Prostate gland (tissue), 2 donors: ENCODE measurements at regions not wholly inside any gene's neighbourhood (a gene's known extent, or its start where the extent isn't known, plus 50 kb on each side); places are given as distances from the start of the nearest gene placed in this dataset.
"Not testable (repeated sequence)": the region's sequence is repeated elsewhere in the genome, so short reads cannot be mapped to it uniquely, and the experiment has no call there.

ENCODE experiments used
- DNase-seq: peaks from one replicate; pipeline ENCODE4 v3.0.0-alpha.2; 2019; ENCODE audit warnings: low spot score
- H3K27ac ChIP-seq, 2 donors: fragments of 200-600 bp; sonication (generic); 2 replicates each; pipeline ENCODE4 v1.5.1; 2017 to 2019
- H3K27me3 ChIP-seq: fragments of 200-600 bp; sonication (generic); replicated peaks from 2 replicates; pipeline ENCODE4 v1.5.1; 2019; ENCODE audit not compliant: insufficient read depth
- H3K36me3 ChIP-seq, 2 donors: fragments of 200-600 bp; sonication (generic); 1 replicate in 1 of 2; 2 replicates in 1 of 2; pipeline versions ENCODE4 v1.5.1 to v1.8.1; 2017 to 2019
- H3K4me1 ChIP-seq: fragments of 200-600 bp; sonication (generic); replicated peaks from 2 replicates; pipeline ENCODE4 v1.5.1; 2019
- H3K4me3 ChIP-seq, 2 donors: fragments of 200-600 bp; sonication (generic); 2 replicates each; pipeline ENCODE4 v1.5.1; 2017 to 2019
- H3K9me3 ChIP-seq: fragments of 200-600 bp; sonication (generic); 2 replicates; pipeline ENCODE4 v1.5.1; 2017
- CTCF ChIP-seq, 4 experiments: fragments of 200-600 bp in 2 of 4; fragments of 450-650 bp in 2 of 4; sonication (generic) in 2 of 4; IDR thresholded peaks; 1 replicate in 3 of 4; 2 replicates in 1 of 4; pipeline ENCODE4 v1.5.1; 2016 to 2019; ENCODE audit warnings: antibody characterized with exemption in 4 of 4, mild to moderate bottlenecking in 2 of 4, moderate library complexity in 2 of 4
- POLR2A ChIP-seq: fragments of 450-650 bp; IDR thresholded peaks from one replicate; pipeline ENCODE4 v1.6.1; 2016; ENCODE audit warnings: antibody characterized with exemption, mild to moderate bottlenecking
- POLR2AphosphoS5 ChIP-seq: sonication (generic); formaldehyde crosslinking; IDR thresholded peaks from one replicate; pipeline ENCODE4 v1.6.1; 2017; ENCODE audit warnings: antibody characterized with exemption
- WGBS: methylation state at CpG from one replicate; pipeline ENCODE4 v1.1.5; 2018; 5-methylcytosine and 5-hydroxymethylcytosine counted together
- intact Hi-C: fragments of 100-400 bp; cut with DNase I; formaldehyde crosslinking; loops from one replicate; pipeline ENCODE4 v1.14.2; 2022

DNA sequence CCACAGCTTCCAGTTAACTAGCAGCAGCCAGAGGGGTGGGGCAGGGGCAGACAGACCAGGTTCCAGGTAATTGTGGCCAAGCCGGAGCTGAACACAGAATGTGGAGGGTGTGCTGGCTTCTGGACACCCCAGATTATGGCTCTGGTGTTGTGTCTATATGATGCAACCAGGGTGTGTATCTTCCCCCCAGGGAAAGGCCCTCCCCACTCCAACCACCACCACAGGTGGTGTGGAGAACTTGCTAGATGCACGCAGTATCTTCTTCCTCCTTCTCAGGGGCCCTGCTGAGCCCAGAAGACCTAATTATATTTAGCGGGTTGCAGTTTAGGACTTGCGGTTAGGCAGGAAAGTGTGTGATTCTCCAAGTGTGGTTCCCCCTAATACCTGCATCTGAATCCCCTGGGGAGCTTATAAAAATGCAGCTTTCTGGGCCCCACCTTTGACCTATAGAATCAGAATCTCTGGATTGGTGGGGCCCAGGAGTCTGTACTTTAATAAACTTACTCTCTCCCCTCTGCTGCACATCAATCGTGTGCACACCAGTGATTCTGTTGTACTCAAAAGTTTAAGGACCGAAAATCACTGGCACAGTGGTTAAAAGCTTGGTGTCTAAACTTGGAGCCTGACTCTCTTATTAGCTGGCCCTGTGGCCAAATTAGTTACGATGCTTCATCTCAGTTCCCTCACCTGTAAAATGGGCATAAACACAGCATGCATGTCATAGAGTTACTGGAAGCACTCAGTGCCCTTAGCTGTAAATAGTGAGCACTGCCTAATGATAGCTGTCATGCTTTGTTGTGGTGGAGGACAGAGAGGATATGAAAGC, 379.1 kb upstream of the PROK2 start:
- no peak for DNase-seq
- no peaks in the 10 kb centered on the region for H3K9me3 ChIP-seq
- no peaks in the 10 kb centered on the region for H3K36me3 ChIP-seq
- H3K27ac ChIP-seq = no peak overlapping the region
- H3K4me3 ChIP-seq = no peak overlapping the region
- no peaks in the 10 kb centered on the region for H3K27me3 ChIP-seq
- WGBS = 87% methylated on average over 7 of the region's 7 CpGs
- intact Hi-C loops = no loop called here
- no peaks in the 10 kb centered on the region for H3K4me1 ChIP-seq
- TF ChIP-seq CTCF (IDR thresholded peaks at IDR 0.05) (no peak), POLR2AphosphoS5 (no peak), POLR2A (no peak)

DNA sequence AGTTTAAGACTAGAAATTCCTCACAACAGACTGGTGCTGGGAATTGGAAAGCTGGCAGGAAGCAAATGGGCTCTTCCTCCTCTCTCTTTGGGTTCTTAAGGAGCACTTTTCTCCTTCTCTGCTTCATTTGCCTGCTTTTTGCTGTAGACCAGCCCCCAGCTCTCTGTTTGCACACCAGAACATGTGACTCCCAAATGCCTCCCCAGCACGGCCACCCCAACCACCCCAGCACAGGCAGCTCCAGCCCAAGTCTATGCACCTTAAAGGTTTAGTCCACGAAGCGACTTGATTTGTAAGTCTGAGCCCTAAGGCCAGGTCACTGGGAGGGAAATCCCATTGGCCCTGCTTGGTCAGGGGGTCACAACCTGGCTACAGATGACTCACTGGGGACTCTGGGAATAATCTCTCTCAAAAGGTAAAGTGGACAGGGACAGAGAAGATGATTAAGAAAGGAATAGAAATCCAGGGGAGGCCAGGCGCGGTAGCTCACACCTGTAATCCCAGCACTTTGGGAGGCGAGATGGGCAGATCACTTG, 377.8 kb upstream of the PROK2 start:
- intact Hi-C loops = no loop called here
- WGBS = 93% methylated on average over 6 of the region's 6 CpGs
- H3K27me3 ChIP-seq = no peaks in the 10 kb centered on the region
- no peak for TF ChIP-seq POLR2AphosphoS5
- no peak for TF ChIP-seq CTCF (IDR thresholded peaks at IDR 0.05)
- no peak for TF ChIP-seq POLR2A
- H3K4me1 ChIP-seq = no peaks in the 10 kb centered on the region
- H3K4me3 ChIP-seq = no peak overlapping the region
- no peaks in the 10 kb centered on the region for H3K9me3 ChIP-seq
- DNase-seq = no peak
- no peaks in the 10 kb centered on the region for H3K36me3 ChIP-seq
- no peak overlapping the region for H3K27ac ChIP-seq

DNA sequence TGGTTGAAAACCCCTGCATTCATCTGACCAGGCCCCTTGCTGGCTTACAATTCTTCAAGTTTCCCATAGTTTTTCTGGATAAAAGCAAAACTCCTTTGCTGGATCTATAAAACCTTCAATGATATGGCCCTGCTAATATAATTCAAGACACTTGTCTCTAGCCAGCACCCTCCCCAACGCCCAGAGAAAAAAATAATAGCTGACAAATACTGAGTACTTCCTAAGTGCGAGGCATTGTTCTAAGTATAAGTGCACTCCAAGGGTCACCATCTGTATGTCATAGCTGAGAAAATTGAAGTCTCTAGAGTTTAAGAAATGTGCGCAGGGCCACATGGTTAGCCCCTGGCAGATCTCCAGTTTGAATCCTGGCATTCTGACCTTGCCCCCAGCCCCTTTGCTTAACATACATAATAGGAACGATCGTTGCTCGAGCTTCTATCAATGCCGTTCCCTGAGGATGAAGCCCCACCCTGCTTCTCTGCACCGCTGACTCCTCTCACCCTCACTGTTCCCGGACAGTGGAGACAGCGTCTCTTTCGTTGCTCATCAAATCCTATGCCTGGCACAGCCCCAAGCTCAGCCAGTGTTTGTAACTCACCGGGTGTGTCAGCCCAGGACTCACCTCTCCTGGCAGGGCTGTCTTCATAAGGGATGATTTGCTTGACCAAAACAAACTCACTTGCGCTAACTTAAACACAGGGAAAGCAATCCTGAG, 377.1 kb upstream of the PROK2 start:
- intact Hi-C loops = no loop called here
- WGBS = 47% methylated on average over 13 of the region's 13 CpGs
- peak; percentile 73 for DNase-seq

DNA sequence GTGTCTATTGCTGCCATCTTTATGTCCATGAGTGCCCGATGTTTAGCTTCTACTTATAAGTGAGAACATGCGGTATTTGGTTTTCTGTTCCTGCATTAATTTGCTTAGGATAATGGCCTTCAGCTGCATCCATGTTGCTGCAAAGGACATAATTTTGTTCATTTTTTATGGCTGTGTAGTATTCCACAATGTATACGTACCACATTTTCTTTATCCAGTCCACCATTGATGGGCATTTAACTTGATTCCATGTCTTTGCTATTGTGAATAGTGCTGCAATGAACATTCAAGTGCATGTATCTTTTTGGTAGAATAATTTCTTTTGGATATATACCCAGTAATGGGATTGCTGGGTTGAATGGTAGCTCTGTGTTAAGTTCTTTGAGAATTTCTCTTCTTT, 376.3 kb upstream of the PROK2 start:
- DNase-seq, H3K27me3 ChIP-seq, H3K9me3 ChIP-seq, H3K36me3 ChIP-seq, H3K4me3 ChIP-seq, H3K4me1 ChIP-seq, intact Hi-C loops, H3K27ac ChIP-seq: not testable (repeated sequence)
- WGBS = 96% methylated on average over 3 of the region's 3 CpGs

More for the DNA sequence above, 377.1 kb upstream of the PROK2 start:
- Histone ChIP-seq H3K4me3 (no peak overlapping the region), H3K4me1 (no peaks in the 10 kb centered on the region), H3K9me3 (no peaks in the 10 kb centered on the region), H3K27me3 (no peaks in the 10 kb centered on the region), H3K27ac (no peak overlapping the region), H3K36me3 (no peaks in the 10 kb centered on the region)
- no peak for TF ChIP-seq POLR2A
- TF ChIP-seq CTCF (IDR thresholded peaks at IDR 0.05) = no peak
- TF ChIP-seq POLR2AphosphoS5 = peak; percentile 12

- Histone ChIP-seq H3K36me3 (no peaks in the 10 kb centered on the region), H3K27ac (no peak overlapping the region), H3K4me1 (no peaks in the 10 kb centered on the region), H3K27me3 (no peaks in the 10 kb centered on the region), H3K9me3 (no peaks in the 10 kb centered on the region), H3K4me3 (no peak overlapping the region)
- TF ChIP-seq POLR2A (no peak), POLR2AphosphoS5 (no peak)
- intact Hi-C loops = no loop called here
- no peak for DNase-seq
- 90% methylated on average over 5 of the region's 5 CpGs for WGBS
Observed at GRCh38 chr3:72160351-72160750, 375.4 kb upstream of the PROK2 start.
